ENCODE measurements at regions not wholly inside any gene's neighbourhood (a gene's known extent, or its start where the extent isn't known, plus 50 kb on each side); places are given as distances from the start of the nearest gene placed in this dataset.

DNA sequence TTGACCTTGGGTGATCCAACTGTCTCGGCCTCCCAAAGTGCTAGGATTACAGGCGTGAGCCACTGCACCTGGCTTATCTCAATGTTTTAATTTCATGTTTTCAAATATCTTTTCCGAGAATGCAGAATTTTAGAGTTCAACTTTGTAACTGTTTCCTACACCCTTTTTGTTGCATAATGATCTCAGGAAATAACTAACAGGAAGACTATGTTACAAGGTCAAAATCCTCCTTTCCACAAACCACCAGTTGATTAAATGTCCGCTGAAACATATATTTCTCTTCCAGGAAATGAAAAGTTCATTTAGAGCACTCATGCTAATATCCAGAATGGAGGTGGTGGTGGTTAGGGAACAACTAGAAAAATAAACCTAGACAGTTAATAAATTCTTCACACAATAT, 377.8 kb downstream of the PPP4R3C start:
- TF ChIP-seq, protein P1, sequence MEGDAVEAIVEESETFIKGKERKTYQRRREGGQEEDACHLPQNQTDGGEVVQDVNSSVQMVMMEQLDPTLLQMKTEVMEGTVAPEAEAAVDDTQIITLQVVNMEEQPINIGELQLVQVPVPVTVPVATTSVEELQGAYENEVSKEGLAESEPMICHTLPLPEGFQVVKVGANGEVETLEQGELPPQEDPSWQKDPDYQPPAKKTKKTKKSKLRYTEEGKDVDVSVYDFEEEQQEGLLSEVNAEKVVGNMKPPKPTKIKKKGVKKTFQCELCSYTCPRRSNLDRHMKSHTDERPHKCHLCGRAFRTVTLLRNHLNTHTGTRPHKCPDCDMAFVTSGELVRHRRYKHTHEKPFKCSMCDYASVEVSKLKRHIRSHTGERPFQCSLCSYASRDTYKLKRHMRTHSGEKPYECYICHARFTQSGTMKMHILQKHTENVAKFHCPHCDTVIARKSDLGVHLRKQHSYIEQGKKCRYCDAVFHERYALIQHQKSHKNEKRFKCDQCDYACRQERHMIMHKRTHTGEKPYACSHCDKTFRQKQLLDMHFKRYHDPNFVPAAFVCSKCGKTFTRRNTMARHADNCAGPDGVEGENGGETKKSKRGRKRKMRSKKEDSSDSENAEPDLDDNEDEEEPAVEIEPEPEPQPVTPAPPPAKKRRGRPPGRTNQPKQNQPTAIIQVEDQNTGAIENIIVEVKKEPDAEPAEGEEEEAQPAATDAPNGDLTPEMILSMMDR (IDR thresholded peaks at IDR 0.05; ENCODE audit: control extremely low read depth, extremely low read depth): no peak
- Histone ChIP-seq H3K4me3 (no peak overlapping the region), H3K36me3 (ENCODE audit: control insufficient read depth in 4 of 4, insufficient read depth in 4 of 4, low read length in 4 of 4) (no peaks in the 10 kb centered on the region), H3K9me3 (ENCODE audit: control insufficient read depth in 4 of 4, insufficient read depth in 3 of 4, low read length in 3 of 4) (no peaks in the 10 kb centered on the region), H3K27ac (ENCODE audit: low read depth in 1 of 2, low read length in 1 of 2) (no peak overlapping the region), H3K27me3 (ENCODE audit: control insufficient read depth in 3 of 3, insufficient read depth in 3 of 3, low read length in 2 of 3) (no peaks in the 10 kb centered on the region), H3K4me1 (ENCODE audit: control insufficient read depth in 5 of 5, insufficient read depth in 5 of 5, low read length in 5 of 5) (no peaks in the 10 kb centered on the region), H3K9ac (ENCODE audit: insufficient read depth in 1 of 2, low read length in 2 of 2) (no peak overlapping the region)
- DNase-seq (peak in 1 of 3 donors; percentile 0), ATAC-seq (ENCODE audit: insufficient read depth, low FRiP score) (no peak)
- WGBS, 2 donors: 73 to 87% methylated on average over 4 of the region's 4 CpGs

GRCh38 chrX:27078371-27078770, 384.8 kb downstream of the PPP4R3C start:
- ATAC-seq (ENCODE audit: insufficient read depth, low FRiP score): no peak
- Histone ChIP-seq H3K9ac (ENCODE audit: insufficient read depth in 1 of 2, low read length in 2 of 2) (no peak overlapping the region), H3K4me3 (no peak overlapping the region), H3K27ac (ENCODE audit: low read depth in 1 of 2, low read length in 1 of 2) (no peak overlapping the region), H3K4me1 (ENCODE audit: control insufficient read depth in 5 of 5, insufficient read depth in 5 of 5, low read length in 5 of 5) (no peaks in the 10 kb centered on the region), H3K9me3 (ENCODE audit: control insufficient read depth in 4 of 4, insufficient read depth in 3 of 4, low read length in 3 of 4) (peaks cover 0 to 7% (median 0%) of the 10 kb centered on the region in 4 donors), H3K36me3 (ENCODE audit: control insufficient read depth in 4 of 4, insufficient read depth in 4 of 4, low read length in 4 of 4) (no peaks in the 10 kb centered on the region), H3K27me3 (ENCODE audit: control insufficient read depth in 3 of 3, insufficient read depth in 3 of 3, low read length in 2 of 3) (no peaks in the 10 kb centered on the region)
- WGBS, 2 donors: 70 to 100% methylated on average over 1 of the region's 1 CpG
- TF ChIP-seq, protein P1 (IDR thresholded peaks at IDR 0.05; ENCODE audit: control extremely low read depth, extremely low read depth): no peak
- DNase-seq: no peak

- Histone ChIP-seq H3K27ac (ENCODE audit: low read depth in 1 of 2, low read length in 1 of 2) (no peak overlapping the region), H3K36me3 (ENCODE audit: control insufficient read depth in 4 of 4, insufficient read depth in 4 of 4, low read length in 4 of 4) (no peaks in the 10 kb centered on the region), H3K9ac (ENCODE audit: insufficient read depth in 1 of 2, low read length in 2 of 2) (no peak overlapping the region), H3K4me3 (no peak overlapping the region), H3K4me1 (ENCODE audit: control insufficient read depth in 5 of 5, insufficient read depth in 5 of 5, low read length in 5 of 5) (no peaks in the 10 kb centered on the region), H3K27me3 (ENCODE audit: control insufficient read depth in 3 of 3, insufficient read depth in 3 of 3, low read length in 2 of 3) (no peaks in the 10 kb centered on the region), H3K9me3 (ENCODE audit: control insufficient read depth in 4 of 4, insufficient read depth in 3 of 4, low read length in 3 of 4) (no peaks in the 10 kb centered on the region)
- no peak for DNase-seq
- 76 to 78% methylated on average over 5 of the region's 5 CpGs for WGBS, 2 donors
- ATAC-seq (ENCODE audit: insufficient read depth, low FRiP score): no peak
- TF ChIP-seq, protein P1 (IDR thresholded peaks at IDR 0.05; ENCODE audit: control extremely low read depth, extremely low read depth): no peak
Observed at GRCh38 chrX:27057883-27058282, 405.3 kb downstream of the PPP4R3C start.

- no peak overlapping the region for H3K27ac ChIP-seq (ENCODE audit: low read depth in 1 of 2, low read length in 1 of 2)
- H3K27me3 ChIP-seq (ENCODE audit: control insufficient read depth in 3 of 3, insufficient read depth in 3 of 3, low read length in 2 of 3): no peaks in the 10 kb centered on the region
- H3K9ac ChIP-seq (ENCODE audit: insufficient read depth in 1 of 2, low read length in 2 of 2): no peak overlapping the region
- no peaks in the 10 kb centered on the region for H3K36me3 ChIP-seq (ENCODE audit: control insufficient read depth in 4 of 4, insufficient read depth in 4 of 4, low read length in 4 of 4)
- ATAC-seq (ENCODE audit: insufficient read depth, low FRiP score): no peak
- no peaks in the 10 kb centered on the region for H3K4me1 ChIP-seq (ENCODE audit: control insufficient read depth in 5 of 5, insufficient read depth in 5 of 5, low read length in 5 of 5)
- WGBS, 2 donors: 26 to 79% methylated on average over 1 of the region's 1 CpG
- DNase-seq: no peak
- H3K4me3 ChIP-seq: no peak overlapping the region
- TF ChIP-seq, protein P1 (IDR thresholded peaks at IDR 0.05; ENCODE audit: control extremely low read depth, extremely low read depth): no peak
- H3K9me3 ChIP-seq (ENCODE audit: control insufficient read depth in 4 of 4, insufficient read depth in 3 of 4, low read length in 3 of 4): peaks cover 0 to 1% (median 0%) of the 10 kb centered on the region in 4 donors
Observed at GRCh38 chrX:27039332-27039731, 423.8 kb downstream of the PPP4R3C start.
